ENCODE measurements at regions not wholly inside any gene's neighbourhood (a gene's known extent, or its start where the extent isn't known, plus 50 kb on each side); places are given as distances from the start of the nearest gene placed in this dataset.
"Not testable (repeated sequence)": the region's sequence is repeated elsewhere in the genome, so short reads cannot be mapped to it uniquely, and the experiment has no call there.

- DNase-seq = no peak
These were observed 292.7 kb downstream of the RPS24 start for GRCh38 chr10:78326372-78326771.

GRCh38 chr10:78327778-78328591, 294.3 kb downstream of the RPS24 start:
- no peak for DNase-seq

GRCh38 chr10:78328592-78329404, 295.1 kb downstream of the RPS24 start:
- no peak for DNase-seq

- no peak for DNase-seq
These were observed 297.2 kb downstream of the RPS24 start for GRCh38 chr10:78330884-78331283.

- DNase-seq = no peak
These were observed 297.8 kb downstream of the RPS24 start for GRCh38 chr10:78331391-78331922.

GRCh38 chr10:78332012-78332411, 298.3 kb downstream of the RPS24 start:
- DNase-seq = no peak

- DNase-seq = no peak
These were observed 299.0 kb downstream of the RPS24 start for GRCh38 chr10:78332657-78333056.

GRCh38 chr10:78333362-78334143, 299.9 kb downstream of the RPS24 start:
- no peak for DNase-seq

- no peak for DNase-seq
These were observed 301.7 kb downstream of the RPS24 start for GRCh38 chr10:78335371-78335690.

- no peak for DNase-seq
These were observed 302.2 kb downstream of the RPS24 start for GRCh38 chr10:78335691-78336401.

- DNase-seq = no peak
These were observed 302.7 kb downstream of the RPS24 start for GRCh38 chr10:78336402-78336791.

- no peak for DNase-seq
These were observed 303.4 kb downstream of the RPS24 start for GRCh38 chr10:78337016-78337415.

GRCh38 chr10:78337646-78338391, 304.2 kb downstream of the RPS24 start:
- no peak for DNase-seq

- no peak for DNase-seq
These were observed 305.1 kb downstream of the RPS24 start for GRCh38 chr10:78338717-78339116.

- DNase-seq = no peak
These were observed 305.6 kb downstream of the RPS24 start for GRCh38 chr10:78339251-78339650.

GRCh38 chr10:78341953-78342614, 308.4 kb downstream of the RPS24 start:
- no peak for DNase-seq

- no peak for DNase-seq
These were observed 309.4 kb downstream of the RPS24 start for GRCh38 chr10:78342827-78343653.

GRCh38 chr10:78344257-78344656, 310.6 kb downstream of the RPS24 start:
- not testable (repeated sequence) for DNase-seq

- not testable (repeated sequence) for DNase-seq
These were observed 311.9 kb downstream of the RPS24 start for GRCh38 chr10:78345515-78345914.

- no peak for DNase-seq
These were observed 313.1 kb downstream of the RPS24 start for GRCh38 chr10:78346721-78347120.
